ENCODE measurements at regions not wholly inside any gene's neighbourhood (a gene's known extent, or its start where the extent isn't known, plus 50 kb on each side); places are given as distances from the start of the nearest gene placed in this dataset.

GRCh38 chr3:102032491-102033383 lies 183.4 kb downstream of the NFKBIZ start:
- no peak overlapping the region for H3K27ac ChIP-seq
- intact Hi-C loops (cut with DNase I): no loop called here
- no peaks in the 10 kb centered on the region for H3K36me3 ChIP-seq
- no peak for TF ChIP-seq POLR2A (IDR thresholded peaks at IDR 0.05)
- TF ChIP-seq, protein P1, sequence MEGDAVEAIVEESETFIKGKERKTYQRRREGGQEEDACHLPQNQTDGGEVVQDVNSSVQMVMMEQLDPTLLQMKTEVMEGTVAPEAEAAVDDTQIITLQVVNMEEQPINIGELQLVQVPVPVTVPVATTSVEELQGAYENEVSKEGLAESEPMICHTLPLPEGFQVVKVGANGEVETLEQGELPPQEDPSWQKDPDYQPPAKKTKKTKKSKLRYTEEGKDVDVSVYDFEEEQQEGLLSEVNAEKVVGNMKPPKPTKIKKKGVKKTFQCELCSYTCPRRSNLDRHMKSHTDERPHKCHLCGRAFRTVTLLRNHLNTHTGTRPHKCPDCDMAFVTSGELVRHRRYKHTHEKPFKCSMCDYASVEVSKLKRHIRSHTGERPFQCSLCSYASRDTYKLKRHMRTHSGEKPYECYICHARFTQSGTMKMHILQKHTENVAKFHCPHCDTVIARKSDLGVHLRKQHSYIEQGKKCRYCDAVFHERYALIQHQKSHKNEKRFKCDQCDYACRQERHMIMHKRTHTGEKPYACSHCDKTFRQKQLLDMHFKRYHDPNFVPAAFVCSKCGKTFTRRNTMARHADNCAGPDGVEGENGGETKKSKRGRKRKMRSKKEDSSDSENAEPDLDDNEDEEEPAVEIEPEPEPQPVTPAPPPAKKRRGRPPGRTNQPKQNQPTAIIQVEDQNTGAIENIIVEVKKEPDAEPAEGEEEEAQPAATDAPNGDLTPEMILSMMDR (IDR thresholded peaks at IDR 0.05): no peak
- WGBS (ENCODE audit: insufficient coverage, low coverage, low lambda C conversion rate, missing lambda C conversion rate): 69% methylated on average over 2 of the region's 2 CpGs
- H3K4me1 ChIP-seq: no peaks in the 10 kb centered on the region
- no peaks in the 10 kb centered on the region for H3K27me3 ChIP-seq
- ATAC-seq (no peak), DNase-seq (no peak)
- no peak overlapping the region for H3K4me3 ChIP-seq
- no peaks in the 10 kb centered on the region for H3K9me3 ChIP-seq

DNA sequence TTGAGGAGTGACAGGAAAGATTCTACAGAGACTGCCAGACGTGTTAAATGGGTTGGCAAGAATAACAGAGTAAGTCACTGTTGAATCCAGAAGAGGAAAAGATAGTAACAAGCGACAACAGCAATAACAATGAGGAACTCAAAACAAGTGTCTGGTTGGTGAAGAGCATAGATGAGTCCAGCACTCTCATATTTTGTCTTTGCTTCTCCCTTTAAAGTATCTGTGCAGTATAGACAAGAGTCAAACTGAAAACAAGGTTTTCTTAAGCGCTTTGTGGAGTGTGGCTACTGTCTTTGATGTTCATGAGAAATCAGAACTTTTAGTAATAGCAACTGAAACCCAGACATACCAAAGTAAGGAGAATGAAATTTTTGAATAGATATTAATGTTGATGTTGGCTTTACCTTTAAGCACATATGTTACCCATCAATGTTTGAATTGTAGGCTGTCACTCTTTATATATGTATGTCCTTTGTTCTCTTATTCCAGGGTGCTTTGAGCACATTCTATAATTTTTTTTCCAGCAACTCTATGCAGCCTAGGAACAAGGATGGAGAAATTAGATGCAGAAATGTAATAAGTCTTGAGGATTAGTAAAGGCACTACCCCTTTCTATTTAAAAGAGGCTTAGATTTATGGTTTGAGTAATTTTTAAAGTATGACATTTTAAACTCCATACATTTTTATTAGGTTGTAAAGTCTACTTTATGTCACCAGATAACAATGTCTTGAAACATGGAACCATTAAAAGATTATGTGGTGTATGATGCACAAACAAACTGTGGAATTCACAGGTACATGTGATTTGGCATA lies 185.5 kb downstream of the NFKBIZ start:
- intact Hi-C loops (cut with DNase I): no loop called here
- Histone ChIP-seq H3K4me1 (no peaks in the 10 kb centered on the region), H3K9me3 (no peaks in the 10 kb centered on the region), H3K27ac (no peak overlapping the region), H3K27me3 (no peaks in the 10 kb centered on the region), H3K36me3 (no peaks in the 10 kb centered on the region), H3K4me3 (no peak overlapping the region)
- ATAC-seq (no peak), DNase-seq (no peak)
- TF ChIP-seq, protein P1 (IDR thresholded peaks at IDR 0.05): no peak
- TF ChIP-seq POLR2A (IDR thresholded peaks at IDR 0.05): no peak
- 64% methylated on average over 3 of the region's 3 CpGs for WGBS (ENCODE audit: insufficient coverage, low coverage, low lambda C conversion rate, missing lambda C conversion rate)

DNA sequence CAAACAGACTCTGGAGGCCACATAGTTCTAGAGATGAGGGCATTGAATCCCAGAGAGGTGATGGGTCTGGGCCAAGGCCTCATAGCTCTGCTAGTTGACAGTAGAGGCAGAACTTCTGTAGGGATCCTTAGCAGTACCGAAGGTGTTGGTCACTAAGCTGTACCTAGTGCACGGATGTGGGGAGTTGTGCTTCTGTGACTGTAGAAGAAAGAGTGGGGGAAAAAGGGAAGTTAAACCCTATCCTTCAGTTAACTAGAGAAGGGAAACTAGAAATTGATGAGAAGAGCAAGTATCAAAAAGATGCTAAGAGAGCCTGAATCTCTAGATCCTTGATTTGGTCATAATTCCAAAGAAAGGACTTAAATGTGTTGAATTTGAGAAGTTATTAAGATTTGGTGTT lies 186.7 kb downstream of the NFKBIZ start:
- DNase-seq: no peak
- H3K27me3 ChIP-seq: no peaks in the 10 kb centered on the region
- no peaks in the 10 kb centered on the region for H3K4me1 ChIP-seq
- no peak overlapping the region for H3K27ac ChIP-seq
- TF ChIP-seq, protein P1 (IDR thresholded peaks at IDR 0.05): no peak
- H3K9me3 ChIP-seq: no peaks in the 10 kb centered on the region
- H3K4me3 ChIP-seq: no peak overlapping the region
- 71% methylated on average over 2 of the region's 2 CpGs for WGBS (ENCODE audit: insufficient coverage, low coverage, low lambda C conversion rate, missing lambda C conversion rate)
- intact Hi-C loops (cut with DNase I): no loop called here
- no peak for ATAC-seq
- no peaks in the 10 kb centered on the region for H3K36me3 ChIP-seq

- Histone ChIP-seq H3K9me3 (no peaks in the 10 kb centered on the region), H3K27ac (no peak overlapping the region), H3K27me3 (no peaks in the 10 kb centered on the region), H3K4me1 (no peaks in the 10 kb centered on the region), H3K36me3 (no peaks in the 10 kb centered on the region), H3K4me3 (no peak overlapping the region)
- TF ChIP-seq POLR2A (IDR thresholded peaks at IDR 0.05): no peak
- TF ChIP-seq, protein P1 (IDR thresholded peaks at IDR 0.05): no peak
- WGBS (ENCODE audit: insufficient coverage, low coverage, low lambda C conversion rate, missing lambda C conversion rate): 44% methylated on average over 1 of the region's 1 CpG
- DNase-seq (no peak), ATAC-seq (no peak)
- intact Hi-C loops (cut with DNase I): no loop called here
These were observed 187.2 kb downstream of the NFKBIZ start for GRCh38 chr3:102036472-102036871.

All from right lobe of liver (tissue), 6 donors.